GM23338 (cell line): ENCODE measurements at regions not wholly inside any gene's neighbourhood (a gene's known extent, or its start where the extent isn't known, plus 50 kb on each side); places are given as distances from the start of the nearest gene placed in this dataset.

Experiments
- CTCF ChIP-seq, 2 experiments: fragments of 200-600 bp in 1 of 2; sonication (generic) in 1 of 2; conservative IDR thresholded peaks; 2 replicates each; pipeline versions ENCODE4 v1.5.1 to v1.6.1; 2016 to 2017; ENCODE audit warnings: antibody characterized with exemption in 2 of 2, low read depth in 2 of 2, mild to moderate bottlenecking in 2 of 2, moderate library complexity in 1 of 2
- EZH2 ChIP-seq: fragments of 200-600 bp; sonication (generic); IDR thresholded peaks from one replicate; pipeline ENCODE4 v1.8.0; 2017; ENCODE audit warnings: antibody characterized with exemption, mild to moderate bottlenecking, low read depth; ENCODE audit not compliant: unreplicated experiment
- NANOG ChIP-seq: IDR thresholded peaks from 2 replicates; pipeline ENCODE4 v1.6.1; 2016; ENCODE audit warnings: antibody characterized with exemption, borderline replicate concordance
- POLR2AphosphoS5 ChIP-seq: IDR thresholded peaks from 2 replicates; pipeline ENCODE4 v1.6.1; 2016; ENCODE audit warnings: antibody characterized with exemption, low read depth
- ZNF114 ChIP-seq: fragments of 250-450 bp; sonication (Bioruptor Pico); IDR thresholded peaks from 2 replicates; pipeline ENCODE4 v1.5.0; 2020; ENCODE audit warnings: mild to moderate bottlenecking, moderate library complexity

GRCh38 chr5:155293605-155294178, 280.1 kb downstream of the KIF4B start:
- TF ChIP-seq CTCF (conservative IDR thresholded peaks at IDR 0.05; ENCODE audit: low read depth in 2 of 2) (no peak), NANOG (no peak), ZNF114 (CRISPR knock-in tag) (no peak), EZH2 (no peak), POLR2AphosphoS5 (no peak)
